GOT3 (cell line): ENCODE measurements at regions not wholly inside any gene's neighbourhood (a gene's known extent, or its start where the extent isn't known, plus 50 kb on each side); places are given as distances from the start of the nearest gene placed in this dataset.
"Not testable (repeated sequence)": the region's sequence is repeated elsewhere in the genome, so short reads cannot be mapped to it uniquely, and the experiment has no call there.

Source experiments
- DNase-seq: peaks from one replicate; lab custom pipeline; 2025; ENCODE audit warnings: mixed read lengths; lab: John Stamatoyannopoulos, UW

- DNase-seq, result no peak
These were observed 588.9 kb downstream of the NR2F1-AS1 start for GRCh38 chr5:92992073-92992472.

- DNase-seq, result no peak
These were observed 589.4 kb downstream of the NR2F1-AS1 start for GRCh38 chr5:92991581-92992067.

- DNase-seq, result no peak
These were observed 590.2 kb downstream of the NR2F1-AS1 start for GRCh38 chr5:92990771-92991170.

- no peak for DNase-seq
These were observed 600.0 kb downstream of the NR2F1-AS1 start for GRCh38 chr5:92981001-92981400.

- no peak for DNase-seq
These were observed 600.5 kb downstream of the NR2F1-AS1 start for GRCh38 chr5:92980491-92980890.

GRCh38 chr5:92979716-92980115 is 601.3 kb downstream of the NR2F1-AS1 start:
- DNase-seq, result no peak

GRCh38 chr5:92977846-92978540 is 603.0 kb downstream of the NR2F1-AS1 start:
- DNase-seq, result no peak

GRCh38 chr5:92976156-92976555 is 604.9 kb downstream of the NR2F1-AS1 start:
- DNase-seq, result no peak

GRCh38 chr5:92969781-92970237 is 611.2 kb downstream of the NR2F1-AS1 start:
- no peak for DNase-seq

GRCh38 chr5:92969191-92969780 is 611.7 kb downstream of the NR2F1-AS1 start:
- DNase-seq, result no peak

- no peak for DNase-seq
These were observed 617.2 kb downstream of the NR2F1-AS1 start for GRCh38 chr5:92963800-92964199.

- DNase-seq, result no peak
These were observed 618.3 kb downstream of the NR2F1-AS1 start for GRCh38 chr5:92962752-92963151.

- DNase-seq, result no peak
These were observed 624.1 kb downstream of the NR2F1-AS1 start for GRCh38 chr5:92956886-92957285.

GRCh38 chr5:92952243-92952642 is 628.8 kb downstream of the NR2F1-AS1 start:
- DNase-seq, result no peak

GRCh38 chr5:92951746-92952145 is 629.3 kb downstream of the NR2F1-AS1 start:
- no peak for DNase-seq

GRCh38 chr5:92946546-92946945 is 634.5 kb downstream of the NR2F1-AS1 start:
- DNase-seq, result no peak

- DNase-seq, result no peak
These were observed 635.4 kb downstream of the NR2F1-AS1 start for GRCh38 chr5:92945605-92946097.

GRCh38 chr5:92944903-92945604 is 636.0 kb downstream of the NR2F1-AS1 start:
- no peak for DNase-seq

GRCh38 chr5:92944337-92944736 is 636.7 kb downstream of the NR2F1-AS1 start:
- DNase-seq, result no peak

GRCh38 chr5:92942762-92943161 is 638.3 kb downstream of the NR2F1-AS1 start:
- DNase-seq, result no peak

- no peak for DNase-seq
These were observed 639.2 kb downstream of the NR2F1-AS1 start for GRCh38 chr5:92941806-92942205.

GRCh38 chr5:92939428-92939827 is 641.6 kb downstream of the NR2F1-AS1 start:
- DNase-seq, result no peak

- not testable (repeated sequence) for DNase-seq
These were observed 643.6 kb downstream of the NR2F1-AS1 start for GRCh38 chr5:92937396-92937795.
